GM23338 (cell line): ENCODE measurements at regions not wholly inside any gene's neighbourhood (a gene's known extent, or its start where the extent isn't known, plus 50 kb on each side); places are given as distances from the start of the nearest gene placed in this dataset.
A peak's percentile ranks its signal among the peaks of the same experiment; 100 is the strongest.

ENCODE experiments used
- ATAC-seq: fragments of 200-7000 bp; cut with Tn5 transposase; 3 replicates; pipeline ENCODE4 v1.9.1; 2020
- DNase-seq: peaks from one replicate; pipeline ENCODE4 v3.0.0-alpha.2; 2015; ENCODE audit warnings: low spot score
- H2AFZ ChIP-seq: fragments of 200-600 bp; sonication (generic); 2 replicates; pipeline ENCODE4 v1.8.0; 2016; ENCODE audit warnings: antibody characterized with exemption, mild to moderate bottlenecking, moderate library complexity
- H3F3A ChIP-seq: fragments of 200-600 bp; sonication (generic); replicated peaks from 2 replicates; pipeline ENCODE4 v1.8.0; 2017; ENCODE audit warnings: antibody characterized with exemption, mixed run types, low read depth
- H3K27ac ChIP-seq: fragments of 200-600 bp; sonication (generic); 2 replicates; pipeline ENCODE4 v1.6.1; 2016; ENCODE audit warnings: low read depth
- H3K27me3 ChIP-seq: fragments of 200-600 bp; sonication (generic); 2 replicates; pipeline ENCODE4 v1.8.0; 2016; ENCODE audit warnings: mild to moderate bottlenecking, mixed run types, moderate library complexity; ENCODE audit not compliant: insufficient read depth
- H3K36me3 ChIP-seq: fragments of 200-600 bp; sonication (generic); 2 replicates; pipeline ENCODE4 v1.8.0; 2016; ENCODE audit warnings: mild to moderate bottlenecking; ENCODE audit not compliant: insufficient read depth
- H3K4me1 ChIP-seq: fragments of 200-600 bp; sonication (generic); 2 replicates; pipeline ENCODE4 v1.8.0; 2016; ENCODE audit warnings: mild to moderate bottlenecking, moderate library complexity; ENCODE audit not compliant: insufficient read depth
- H3K4me2 ChIP-seq: fragments of 200-600 bp; sonication (generic); 2 replicates; pipeline ENCODE4 v1.7.1; 2017; ENCODE audit warnings: mixed run types
- H3K4me3 ChIP-seq: fragments of 200-600 bp; sonication (generic); 2 replicates; pipeline ENCODE4 v1.6.1; 2016; ENCODE audit warnings: mixed run types
- H3K79me2 ChIP-seq: fragments of 200-600 bp; sonication (generic); replicated peaks from 2 replicates; pipeline ENCODE4 v1.8.0; 2017; ENCODE audit warnings: mild to moderate bottlenecking; ENCODE audit not compliant: insufficient read depth
- H3K9me2 ChIP-seq: fragments of 200-600 bp; sonication (generic); 2 replicates; pipeline ENCODE4 v1.8.0; 2017; ENCODE audit not compliant: insufficient read depth
- H4K20me1 ChIP-seq: fragments of 200-600 bp; sonication (generic); replicated peaks from 2 replicates; pipeline ENCODE4 v1.8.0; 2017; ENCODE audit warnings: mild to moderate bottlenecking; ENCODE audit not compliant: insufficient read depth
- H3K27ac Mint-ChIP-seq: 2 replicates; pipeline ENCODE4 v1.8.0; 2020; ENCODE audit warnings: inconsistent platforms, mild to moderate bottlenecking, moderate library complexity, mixed read lengths
- H3K27me3 Mint-ChIP-seq: 3 replicates; pipeline ENCODE4 v1.8.0; 2022; ENCODE audit warnings: low read depth, mild to moderate bottlenecking, moderate library complexity, mixed read lengths, inconsistent platforms; ENCODE audit not compliant: insufficient read depth, poor library complexity
- H3K36me3 Mint-ChIP-seq: 3 replicates; pipeline ENCODE4 v1.8.0; 2021; ENCODE audit warnings: low read depth, mild to moderate bottlenecking, inconsistent platforms, moderate library complexity, mixed read lengths
- H3K4me1 Mint-ChIP-seq: 3 replicates; pipeline ENCODE4 v1.8.0; 2020; ENCODE audit warnings: mild to moderate bottlenecking, inconsistent platforms, mixed read lengths
- H3K4me3 Mint-ChIP-seq: 3 replicates; pipeline ENCODE4 v1.8.0; 2021; ENCODE audit warnings: moderate library complexity, mild to moderate bottlenecking, inconsistent platforms, mixed read lengths
- H3K9me3 Mint-ChIP-seq: 3 replicates; pipeline ENCODE4 v1.8.0; 2020; ENCODE audit warnings: moderate library complexity, mild to moderate bottlenecking, inconsistent platforms, mixed read lengths
- CREB1 ChIP-seq: fragments of 250-450 bp; sonication (Bioruptor Pico); IDR thresholded peaks from 2 replicates; pipeline ENCODE4 v1.5.0; 2020; ENCODE audit warnings: low read depth, mild to moderate bottlenecking, moderate library complexity
- CTCF ChIP-seq, 2 experiments: fragments of 200-600 bp in 1 of 2; sonication (generic) in 1 of 2; conservative IDR thresholded peaks; 2 replicates each; pipeline versions ENCODE4 v1.5.1 to v1.6.1; 2016 to 2017; ENCODE audit warnings: antibody characterized with exemption in 2 of 2, low read depth in 2 of 2, mild to moderate bottlenecking in 2 of 2, moderate library complexity in 1 of 2
- EZH2 ChIP-seq: fragments of 200-600 bp; sonication (generic); IDR thresholded peaks from one replicate; pipeline ENCODE4 v1.8.0; 2017; ENCODE audit warnings: antibody characterized with exemption, mild to moderate bottlenecking, low read depth; ENCODE audit not compliant: unreplicated experiment
- JUNB ChIP-seq: IDR thresholded peaks from one replicate; pipeline ENCODE4 v1.6.1; 2016; ENCODE audit warnings: antibody characterized with exemption; ENCODE audit not compliant: unreplicated experiment
- NANOG ChIP-seq: IDR thresholded peaks from 2 replicates; pipeline ENCODE4 v1.6.1; 2016; ENCODE audit warnings: antibody characterized with exemption, borderline replicate concordance
- POLR2AphosphoS5 ChIP-seq: IDR thresholded peaks from 2 replicates; pipeline ENCODE4 v1.6.1; 2016; ENCODE audit warnings: antibody characterized with exemption, low read depth
- REST ChIP-seq: IDR thresholded peaks from one replicate; pipeline ENCODE4 v1.6.1; 2018; ENCODE audit warnings: antibody characterized with exemption; ENCODE audit not compliant: unreplicated experiment
- ZNF114 ChIP-seq: fragments of 250-450 bp; sonication (Bioruptor Pico); IDR thresholded peaks from 2 replicates; pipeline ENCODE4 v1.5.0; 2020; ENCODE audit warnings: mild to moderate bottlenecking, moderate library complexity
- ZNF331 ChIP-seq: fragments of 250-450 bp; sonication (Bioruptor Pico); IDR thresholded peaks from 2 replicates; pipeline ENCODE4 v1.5.0; 2020; ENCODE audit warnings: low read depth, mild to moderate bottlenecking, moderate library complexity

GRCh38 chr18:5066380-5066977, 130.6 kb downstream of the AKAIN1 start:
- peak; percentile 74 for ATAC-seq
- no peaks in the 10 kb centered on the region for H3K4me1 Mint-ChIP-seq
- Histone ChIP-seq H3K27ac (no peak overlapping the region), H3K27me3 (no peaks in the 10 kb centered on the region), H3K4me2 (no peak overlapping the region), H3K36me3 (no peaks in the 10 kb centered on the region), H4K20me1 (no peaks in the 10 kb centered on the region), H3F3A (no peaks in the 10 kb centered on the region), H3K9me2 (no peaks in the 10 kb centered on the region), H3K4me1 (no peaks in the 10 kb centered on the region), H2AFZ (no peak overlapping the region), H3K4me3 (no peak overlapping the region), H3K79me2 (no peaks in the 10 kb centered on the region)
- peak; percentile 80 for DNase-seq
- no peaks in the 10 kb centered on the region for H3K9me3 Mint-ChIP-seq
- no peaks in the 10 kb centered on the region for H3K27me3 Mint-ChIP-seq
- TF ChIP-seq CTCF (conservative IDR thresholded peaks at IDR 0.05; ENCODE audit: low read depth in 2 of 2), result peak; percentile 77 to 97
- no peak for TF ChIP-seq CREB1
- no peak for TF ChIP-seq ZNF331 (CRISPR knock-in tag)
- H3K27ac Mint-ChIP-seq, result no peak overlapping the region
- H3K4me3 Mint-ChIP-seq, result no peak overlapping the region
- H3K36me3 Mint-ChIP-seq, result no peaks in the 10 kb centered on the region

GRCh38 chr18:5065615-5066014, 131.4 kb downstream of the AKAIN1 start:
- H3K4me1 Mint-ChIP-seq, result no peaks in the 10 kb centered on the region
- Histone ChIP-seq H3K4me2 (no peak overlapping the region), H3K36me3 (no peaks in the 10 kb centered on the region), H3K27ac (no peak overlapping the region), H3K9me2 (no peaks in the 10 kb centered on the region), H3K4me3 (no peak overlapping the region), H4K20me1 (no peaks in the 10 kb centered on the region), H3K79me2 (no peaks in the 10 kb centered on the region), H3K4me1 (no peaks in the 10 kb centered on the region), H3K27me3 (no peaks in the 10 kb centered on the region), H2AFZ (no peak overlapping the region), H3F3A (no peaks in the 10 kb centered on the region)
- H3K27me3 Mint-ChIP-seq, result no peaks in the 10 kb centered on the region
- DNase-seq (no peak), ATAC-seq (no peak)
- H3K36me3 Mint-ChIP-seq, result no peaks in the 10 kb centered on the region
- no peak overlapping the region for H3K4me3 Mint-ChIP-seq
- H3K9me3 Mint-ChIP-seq, result no peaks in the 10 kb centered on the region
- no peak overlapping the region for H3K27ac Mint-ChIP-seq
- TF ChIP-seq EZH2, result no peak
- TF ChIP-seq POLR2AphosphoS5, result no peak
- no peak for TF ChIP-seq REST
- TF ChIP-seq JUNB, result no peak
- TF ChIP-seq CREB1, result no peak
- TF ChIP-seq ZNF331 (CRISPR knock-in tag), result no peak
- no peak for TF ChIP-seq ZNF114 (CRISPR knock-in tag)
- TF ChIP-seq NANOG, result no peak
- no peak for TF ChIP-seq CTCF (conservative IDR thresholded peaks at IDR 0.05; ENCODE audit: low read depth in 2 of 2)
